ENCODE measurements at regions not wholly inside any gene's neighbourhood (a gene's known extent, or its start where the extent isn't known, plus 50 kb on each side); places are given as distances from the start of the nearest gene placed in this dataset.
"Not testable (repeated sequence)": the region's sequence is repeated elsewhere in the genome, so short reads cannot be mapped to it uniquely, and the experiment has no call there.

DNA sequence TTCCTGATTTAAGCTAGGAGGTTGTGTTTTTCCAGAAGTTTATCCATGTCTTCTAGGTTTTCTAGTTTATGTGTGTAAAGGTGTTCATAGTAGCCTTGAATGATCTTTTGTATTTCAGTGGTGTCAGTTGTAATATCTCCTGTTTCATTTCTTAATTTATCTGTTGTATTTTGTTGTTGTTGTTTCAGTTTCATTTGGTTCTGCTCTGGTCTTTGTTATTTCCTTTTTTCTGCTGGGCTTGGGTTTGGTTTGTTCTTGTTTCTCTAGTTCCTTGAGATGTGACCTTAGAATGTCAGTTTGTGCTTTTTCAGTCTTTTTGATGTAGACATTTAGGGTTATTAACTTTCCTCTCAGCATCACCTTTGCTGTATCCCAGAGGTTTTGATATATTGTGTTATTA, 62.8 kb downstream of the SCP2D1 start:
- DNase-seq = not testable (repeated sequence)

DNA sequence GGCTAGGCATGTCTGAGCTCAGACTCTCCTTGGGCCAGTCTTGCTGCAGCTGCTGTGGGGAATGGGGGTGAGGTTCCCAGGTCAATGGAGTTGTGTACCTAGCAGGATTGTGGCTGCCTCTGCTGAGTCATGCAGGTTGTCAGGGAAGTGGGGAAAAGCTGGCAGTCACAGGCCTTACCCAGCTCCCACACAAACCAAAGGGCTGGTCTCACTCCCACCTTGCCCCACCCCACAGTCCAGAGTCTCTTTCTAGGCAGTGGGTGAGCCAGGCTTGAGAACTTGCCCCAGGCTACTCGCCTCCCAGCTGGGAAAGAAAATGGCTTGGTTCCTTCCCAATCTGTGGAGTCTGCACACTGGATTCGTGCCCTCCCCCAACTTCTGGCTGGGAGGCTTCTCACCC, 65.7 kb downstream of the SCP2D1 start:
- no peak for DNase-seq

- no peak for DNase-seq
Observed at GRCh38 chr20:18886756-18887155, 73.2 kb downstream of the SCP2D1 start.

GRCh38 chr20:18901980-18902737, 88.6 kb downstream of the SCP2D1 start:
- DNase-seq = no peak

GRCh38 chr20:18904192-18904591, 90.6 kb downstream of the SCP2D1 start:
- no peak for DNase-seq

DNA sequence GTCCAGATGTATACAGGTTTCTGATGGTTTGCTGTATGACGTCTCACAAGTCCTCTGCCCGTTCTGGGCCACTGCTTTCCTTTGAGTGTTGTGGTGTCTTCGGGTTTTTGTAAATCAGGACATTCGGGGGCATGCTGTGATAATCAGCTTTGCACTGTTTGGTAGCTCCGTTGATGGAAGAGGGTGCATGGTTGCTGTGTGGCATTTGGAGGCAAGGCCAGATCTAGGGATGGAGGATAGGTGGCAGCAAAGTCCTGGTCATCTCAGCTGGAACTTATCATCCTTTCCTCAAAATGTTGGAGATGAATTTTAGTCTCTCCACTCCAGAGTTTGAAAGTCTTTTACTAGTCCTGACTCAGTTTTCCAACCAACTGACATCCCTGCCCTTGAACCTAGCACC, 91.0 kb downstream of the SCP2D1 start:
- peak in 1 of 3 donors; percentile 33 for DNase-seq

DNA sequence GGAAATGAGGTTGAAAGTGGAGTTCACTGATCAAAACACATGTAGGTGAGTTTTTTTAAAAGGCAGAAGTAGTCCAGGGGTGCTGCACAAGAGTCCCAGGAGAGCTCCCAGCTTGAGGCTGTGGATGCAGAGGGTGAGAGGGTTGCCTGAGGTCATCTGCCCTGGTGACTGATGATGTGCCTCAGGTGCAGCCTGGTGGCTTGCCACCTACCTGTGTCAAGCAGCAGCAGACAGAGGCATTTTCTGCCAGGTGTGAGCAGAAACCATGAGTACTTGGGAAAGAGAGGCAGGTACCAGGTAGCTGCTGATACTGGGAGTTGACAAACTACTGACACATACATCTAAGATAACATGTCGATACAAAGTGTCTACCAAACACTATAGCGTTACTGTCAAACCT, 92.5 kb downstream of the SCP2D1 start:
- no peak for DNase-seq

DNA sequence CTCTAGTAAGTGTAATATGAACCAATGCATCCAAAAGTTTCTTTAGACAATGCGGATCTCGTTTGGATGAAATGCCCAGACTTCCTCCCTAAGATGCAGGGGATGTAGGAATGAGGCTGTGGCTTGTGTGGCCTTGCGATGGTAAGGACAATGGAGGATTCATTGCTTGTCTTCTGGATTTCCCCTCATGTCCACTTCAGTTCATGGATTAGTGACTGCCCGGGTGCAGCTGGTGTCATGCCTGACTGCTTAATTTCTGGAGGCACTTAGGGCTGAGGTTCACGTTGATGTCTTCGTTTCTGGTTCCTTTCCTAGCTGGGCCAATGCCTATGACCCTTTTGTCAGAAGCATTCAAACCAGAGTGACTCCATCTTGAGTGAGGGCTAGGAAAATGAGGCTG, 93.8 kb downstream of the SCP2D1 start:
- DNase-seq = no peak

DNA sequence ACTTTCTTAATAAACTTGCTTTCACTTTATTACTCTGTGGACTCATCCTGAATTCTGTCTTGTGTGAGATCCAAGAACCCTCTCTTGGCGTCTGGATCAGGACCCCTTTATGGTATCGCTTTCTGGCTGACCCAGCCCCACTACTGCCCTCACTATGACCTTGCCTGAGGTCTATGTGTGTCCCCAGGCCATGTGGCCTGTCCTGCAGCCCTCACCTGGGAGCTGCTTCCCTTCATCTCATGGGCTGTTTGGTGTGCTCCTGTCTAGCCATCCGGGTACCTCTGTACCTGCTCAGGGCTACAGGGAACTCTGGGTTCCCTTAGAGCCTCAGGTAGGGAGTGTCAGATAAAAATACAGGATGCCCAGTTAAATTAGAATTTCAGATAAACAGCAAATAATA, 94.5 kb downstream of the SCP2D1 start:
- DNase-seq = no peak

GRCh38 chr20:18909254-18909653, 95.7 kb downstream of the SCP2D1 start:
- DNase-seq = no peak

DNA sequence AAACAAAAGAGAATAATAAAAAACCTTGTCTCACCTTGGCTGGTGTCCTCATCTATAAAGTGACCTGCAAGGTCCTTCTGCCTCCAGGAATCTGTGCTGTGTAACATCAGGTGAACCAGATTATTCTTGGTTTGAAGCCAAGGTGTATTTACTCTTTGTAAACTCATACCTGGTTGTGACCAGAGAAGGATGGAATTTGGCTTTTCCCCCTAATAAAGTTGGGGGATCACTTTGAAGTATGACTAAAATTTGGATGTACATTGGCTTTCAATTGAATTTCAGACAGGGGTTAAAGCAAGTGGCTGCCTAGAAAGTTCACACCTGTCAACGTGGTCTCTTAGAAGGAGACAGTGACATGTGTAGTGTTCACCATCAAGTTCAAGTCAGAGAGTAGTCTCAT, 100.1 kb downstream of the SCP2D1 start:
- DNase-seq = no peak

DNA sequence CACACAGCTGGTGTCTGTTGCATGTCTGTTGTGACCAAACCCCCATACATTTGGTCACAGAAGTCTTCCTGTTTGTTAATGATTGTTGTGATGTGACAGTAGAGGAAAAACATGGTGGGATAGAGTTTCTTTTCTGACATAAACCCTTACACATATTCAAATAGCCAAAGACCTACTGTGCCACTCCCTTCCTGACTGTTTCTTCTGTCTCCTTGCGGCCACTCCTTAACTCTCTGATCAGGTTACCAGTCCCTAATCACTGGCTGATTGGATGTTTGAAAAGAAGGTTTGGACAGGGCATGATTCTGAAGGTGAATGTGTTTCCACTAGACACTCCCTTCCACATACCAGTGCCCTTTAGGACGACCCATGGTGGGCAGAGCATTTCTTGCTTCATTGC, 101.2 kb downstream of the SCP2D1 start:
- no peak for DNase-seq

DNA sequence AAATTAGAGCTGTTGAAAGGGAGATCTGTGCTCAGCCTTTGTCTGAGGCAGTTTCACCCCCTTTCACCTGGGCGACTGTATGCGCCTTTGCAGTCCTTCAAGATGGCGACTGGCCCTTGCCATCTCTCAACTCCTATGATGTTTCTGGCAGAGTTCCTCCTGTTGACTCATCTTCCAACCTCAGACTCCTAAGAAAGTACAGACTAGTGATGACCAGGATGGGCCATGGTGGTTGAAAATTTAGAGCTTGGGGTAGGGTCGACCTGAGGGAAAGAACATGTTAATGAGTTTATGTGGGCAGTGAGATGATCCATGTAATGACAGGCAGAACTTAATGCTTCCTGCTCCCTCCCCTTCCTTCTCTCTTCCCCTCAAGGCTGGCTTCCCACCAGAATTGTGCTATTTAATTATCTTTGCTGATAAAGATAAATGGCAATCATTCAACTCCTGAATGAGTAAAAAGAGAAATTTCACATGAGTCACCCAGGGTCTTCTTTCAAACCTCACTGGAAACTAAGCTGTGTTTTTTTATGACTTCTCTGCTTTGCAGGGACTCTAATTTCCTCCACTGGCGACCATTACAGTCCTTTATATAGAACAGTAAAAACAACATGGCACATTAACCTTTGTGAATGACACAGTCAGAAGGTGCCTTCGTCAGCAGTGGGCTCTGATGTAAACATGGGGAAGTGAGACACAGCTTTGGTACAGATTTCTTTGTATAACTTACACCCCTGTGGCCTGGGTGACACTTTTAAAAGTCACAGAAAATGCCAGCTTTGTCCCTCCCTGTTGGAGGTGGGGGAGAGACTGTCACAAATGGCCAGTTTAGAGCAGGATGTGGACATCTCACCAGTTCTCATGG, 103.5 kb downstream of the SCP2D1 start:
- DNase-seq = no peak

GRCh38 chr20:18919996-18920395, 106.4 kb downstream of the SCP2D1 start:
- no peak for DNase-seq

DNA sequence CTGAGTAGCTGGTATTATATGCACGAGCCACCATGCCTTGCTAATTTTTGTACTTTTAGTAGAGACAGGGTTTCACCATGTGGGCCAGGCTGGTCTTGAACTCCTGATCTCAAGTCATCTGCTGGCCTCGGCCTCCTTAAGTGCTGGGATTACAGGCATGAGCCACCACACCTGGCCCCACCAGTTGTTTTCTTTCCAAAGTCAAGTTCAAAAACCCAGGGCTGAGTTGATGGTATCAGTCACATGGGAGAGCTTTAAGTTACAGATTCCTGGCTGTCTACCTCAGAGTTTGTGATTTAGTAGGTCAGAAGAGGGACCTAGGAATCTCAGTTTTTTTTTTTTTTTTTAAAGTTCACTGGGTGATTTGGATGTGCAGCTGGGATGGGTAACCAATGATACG, 107.7 kb downstream of the SCP2D1 start:
- no peak for DNase-seq

- DNase-seq = no peak
Observed at GRCh38 chr20:18922251-18922650, 108.7 kb downstream of the SCP2D1 start.

GRCh38 chr20:18922898-18923297, 109.3 kb downstream of the SCP2D1 start:
- no peak for DNase-seq

GRCh38 chr20:18926965-18927364, 113.4 kb downstream of the SCP2D1 start:
- DNase-seq = no peak

DNA sequence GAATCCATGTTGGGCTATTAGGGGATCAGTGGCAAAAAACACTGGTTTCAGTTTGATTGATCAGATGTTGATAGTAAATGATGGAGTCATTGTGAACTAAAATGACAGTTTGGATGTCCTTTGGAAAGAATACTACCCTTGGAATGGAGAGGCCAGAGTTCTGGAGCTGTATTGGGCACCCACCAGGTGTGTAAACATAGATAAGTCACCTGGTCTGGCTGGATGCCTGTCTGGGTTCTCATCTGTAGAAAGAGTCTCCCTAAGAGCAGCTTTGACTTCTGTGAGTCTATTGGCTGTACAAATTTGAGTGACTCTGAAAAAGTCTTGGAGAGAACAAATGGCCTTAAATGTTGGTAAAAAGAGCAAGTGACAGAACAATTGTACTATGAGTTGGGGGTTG, 115.0 kb downstream of the SCP2D1 start:
- no peak for DNase-seq

DNA sequence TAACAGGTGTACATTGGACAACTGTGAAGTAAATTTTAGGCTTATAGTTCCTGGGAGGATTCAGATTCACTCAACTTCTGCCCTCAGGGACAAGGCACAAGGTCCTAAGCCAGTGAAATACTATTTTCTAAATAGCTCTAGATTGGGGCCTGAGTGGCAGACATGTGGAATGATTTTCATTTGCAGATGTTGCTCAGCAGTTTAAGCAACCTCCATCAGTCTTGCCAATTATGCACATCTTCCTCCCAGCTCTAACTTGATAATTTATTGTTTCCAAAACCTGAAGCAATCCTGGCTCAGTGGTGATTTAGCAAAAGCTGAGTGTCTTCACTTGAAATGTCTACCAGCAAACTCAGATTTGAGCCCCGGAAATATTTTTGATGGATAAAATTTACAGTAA, 116.2 kb downstream of the SCP2D1 start:
- DNase-seq = no peak

DNA sequence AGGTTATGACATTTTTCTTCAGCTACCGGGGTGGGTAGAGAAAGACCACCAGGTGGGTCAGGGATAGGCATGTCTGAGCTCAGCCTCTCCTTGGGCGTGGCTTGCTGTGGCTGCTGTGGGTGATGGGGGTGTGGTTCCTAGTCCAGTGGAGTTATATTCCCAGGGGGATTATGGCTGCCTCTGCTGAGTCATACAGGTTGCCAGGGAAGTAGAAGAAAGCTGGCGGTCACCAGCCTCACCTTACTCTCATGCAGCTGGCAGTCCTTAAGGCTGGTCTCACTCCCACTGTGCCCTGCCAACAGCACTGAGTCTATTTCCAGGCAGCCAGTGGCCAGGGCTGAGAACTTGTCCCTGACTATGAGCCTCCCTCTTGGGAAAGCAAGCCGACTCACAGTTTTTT, 130.0 kb downstream of the SCP2D1 start:
- no peak for DNase-seq

DNA sequence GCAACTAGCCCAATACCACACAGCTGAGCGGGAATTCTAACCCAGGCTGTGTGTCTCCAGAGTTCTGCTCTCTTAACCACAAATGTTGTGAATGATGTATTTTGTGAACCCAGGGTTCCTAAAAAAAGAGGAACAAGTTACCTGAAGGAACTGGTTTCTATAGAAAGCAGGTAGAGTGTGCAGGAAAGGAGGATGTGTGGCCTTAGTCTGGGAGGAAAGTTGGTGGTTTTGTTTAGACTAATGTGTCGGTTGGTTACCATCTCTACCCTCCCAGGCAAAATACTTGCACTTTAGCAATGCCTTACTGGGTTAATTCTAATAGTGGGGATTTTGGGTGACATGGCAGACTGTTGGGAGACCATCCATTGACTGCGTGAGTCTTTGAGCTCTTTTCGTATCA, 143.3 kb downstream of the SCP2D1 start:
- DNase-seq = no peak

GRCh38 chr20:18957328-18957727, 143.7 kb downstream of the SCP2D1 start:
- DNase-seq = no peak

Measured in muscle of back (tissue), 3 donors.